ENCODE measurements at regions not wholly inside any gene's neighbourhood (a gene's known extent, or its start where the extent isn't known, plus 50 kb on each side); places are given as distances from the start of the nearest gene placed in this dataset.

GRCh38 chr3:195012571-195012970 lies 258.4 kb downstream of the XXYLT1 start:
- DNase-seq (ENCODE audit: low read depth), result no peak

DNA sequence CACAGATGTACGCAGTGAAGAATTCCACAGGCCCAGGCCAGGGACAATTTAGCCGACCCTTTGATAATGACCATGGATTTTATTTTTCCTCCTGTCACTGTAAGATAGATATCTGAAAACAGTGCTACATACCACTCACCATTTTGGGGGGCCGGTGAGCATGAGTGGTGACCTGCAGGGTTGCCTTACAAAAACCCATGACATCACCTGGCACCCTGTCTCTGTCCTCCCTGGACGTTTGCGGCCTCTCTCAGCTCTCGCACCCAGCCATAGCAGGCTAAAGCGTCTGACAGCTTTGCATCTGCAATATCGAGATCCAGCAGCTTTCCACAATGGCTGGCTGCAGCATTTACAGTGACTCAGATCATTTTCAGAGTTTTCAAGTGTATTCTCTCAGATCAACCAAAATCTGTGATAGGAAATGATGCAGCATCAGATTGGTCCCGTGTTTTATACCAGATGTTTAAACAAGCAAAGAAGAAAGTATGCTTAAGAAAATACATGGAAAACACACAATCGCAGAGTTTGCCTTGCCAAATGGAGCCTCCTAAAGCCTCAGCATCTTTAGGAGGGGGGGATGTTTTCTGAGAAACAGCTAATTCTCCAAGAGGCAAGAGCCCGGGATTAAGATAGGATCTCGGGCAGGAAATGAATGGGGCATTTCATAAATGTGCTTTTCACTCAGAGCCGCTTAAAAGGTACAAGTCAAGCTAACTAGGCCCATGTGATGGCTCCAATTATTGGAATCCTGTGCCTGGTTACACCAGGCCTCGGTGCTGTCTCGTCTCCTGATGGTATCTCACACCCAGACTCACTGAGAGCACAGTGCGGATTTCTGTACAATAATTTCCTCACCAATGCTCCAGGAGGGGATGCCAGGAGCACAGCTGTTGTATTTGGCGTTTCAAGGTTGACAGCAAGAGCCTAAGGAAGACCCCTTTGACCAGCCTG lies 257.3 kb downstream of the XXYLT1 start:
- DNase-seq (ENCODE audit: low read depth), result no peak

DNA sequence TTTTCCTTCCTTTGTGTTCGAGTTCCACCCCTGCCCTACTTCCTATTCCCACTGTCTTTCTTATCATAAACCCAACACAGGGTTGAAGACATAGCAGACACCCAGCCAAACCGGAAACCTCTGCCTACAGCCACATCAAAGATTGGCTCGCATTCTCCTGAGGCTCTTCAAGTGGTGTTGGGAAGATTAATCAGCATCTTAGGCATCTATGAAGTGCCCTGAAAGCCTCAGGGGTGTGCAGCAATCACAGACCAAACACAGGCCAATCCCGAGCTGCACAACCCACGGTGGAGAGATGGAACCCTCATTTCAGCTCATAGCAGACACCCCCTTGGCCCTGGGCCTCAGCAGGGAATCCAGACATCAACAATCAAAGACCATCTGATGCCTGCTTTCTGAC lies 255.9 kb downstream of the XXYLT1 start:
- no peak for DNase-seq (ENCODE audit: low read depth)

DNA sequence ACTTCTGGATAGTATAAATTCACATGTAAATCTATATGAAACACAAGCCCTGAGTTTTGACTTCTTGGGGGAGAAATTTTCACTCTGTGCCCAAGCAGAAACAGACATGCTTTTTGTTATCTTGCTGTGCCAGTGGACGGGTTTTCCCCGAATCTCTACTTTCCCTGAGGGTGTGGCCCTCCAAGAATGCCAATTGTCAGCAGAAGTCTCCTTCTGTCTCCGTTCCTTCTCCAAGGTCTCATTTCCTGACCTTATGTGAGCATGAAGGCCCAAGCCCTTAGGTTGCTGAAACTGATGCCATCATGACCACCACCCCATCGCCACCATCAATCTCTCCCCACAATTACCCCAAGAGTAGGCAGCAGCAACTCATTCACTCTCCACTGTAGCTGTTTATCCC lies 253.8 kb downstream of the XXYLT1 start:
- no peak for DNase-seq (ENCODE audit: low read depth)
